DND-41 (cell line): ENCODE measurements at regions not wholly inside any gene's neighbourhood (a gene's known extent, or its start where the extent isn't known, plus 50 kb on each side); places are given as distances from the start of the nearest gene placed in this dataset.

ENCODE experiments used
- CTCF ChIP-seq: IDR thresholded peaks from 2 replicates; pipeline ENCODE4 v1.5.1; 2012; ENCODE audit warnings: borderline replicate concordance, low read length, moderate library complexity, mild to moderate bottlenecking; ENCODE audit not compliant: poor library complexity, severe bottlenecking; ENCODE audit errors: extremely low read depth
- EZH2 ChIP-seq: IDR thresholded peaks from 3 replicates; pipeline ENCODE4 v1.6.1; 2012; ENCODE audit warnings: borderline replicate concordance, low read depth, mild to moderate bottlenecking, moderate library complexity, low read length, inconsistent platforms; ENCODE audit not compliant: severe bottlenecking

- TF ChIP-seq CTCF, result no peak
- no peak for TF ChIP-seq EZH2
Observed at GRCh38 chrX:125444659-125445058, 125.0 kb downstream of the TEX13C start.
